ENCODE measurements at regions not wholly inside any gene's neighbourhood (a gene's known extent, or its start where the extent isn't known, plus 50 kb on each side); places are given as distances from the start of the nearest gene placed in this dataset.

- DNase-seq (ENCODE audit: low read depth), result no peak
Measured at GRCh38 chr5:174159327-174160114, 114.0 kb downstream of the NSG2 start.

- no peak for DNase-seq (ENCODE audit: low read depth)
Measured at GRCh38 chr5:174165406-174165805, 119.9 kb downstream of the NSG2 start.

GRCh38 chr5:174166231-174167079 lies 120.9 kb downstream of the NSG2 start:
- no peak for DNase-seq (ENCODE audit: low read depth)

- no peak for DNase-seq (ENCODE audit: low read depth)
Measured at GRCh38 chr5:174167080-174167910, 121.8 kb downstream of the NSG2 start.

GRCh38 chr5:174172152-174172551 lies 126.6 kb downstream of the NSG2 start:
- DNase-seq (ENCODE audit: low read depth), result no peak

GRCh38 chr5:174172566-174172965 lies 127.1 kb downstream of the NSG2 start:
- DNase-seq (ENCODE audit: low read depth), result no peak

GRCh38 chr5:174173766-174174165 lies 128.3 kb downstream of the NSG2 start:
- DNase-seq (ENCODE audit: low read depth), result no peak

GRCh38 chr5:174175716-174176268 lies 130.3 kb downstream of the NSG2 start:
- DNase-seq (ENCODE audit: low read depth), result no peak

- DNase-seq (ENCODE audit: low read depth), result no peak
Measured at GRCh38 chr5:174176511-174176910, 131.0 kb downstream of the NSG2 start.

GRCh38 chr5:174177531-174177930 lies 132.0 kb downstream of the NSG2 start:
- no peak for DNase-seq (ENCODE audit: low read depth)

GRCh38 chr5:174177976-174178605 lies 132.6 kb downstream of the NSG2 start:
- no peak for DNase-seq (ENCODE audit: low read depth)

GRCh38 chr5:174180639-174181038 lies 135.1 kb downstream of the NSG2 start:
- no peak for DNase-seq (ENCODE audit: low read depth)

- DNase-seq (ENCODE audit: low read depth), result no peak
Measured at GRCh38 chr5:174182111-174182510, 136.6 kb downstream of the NSG2 start.

GRCh38 chr5:174183701-174184100 lies 138.2 kb downstream of the NSG2 start:
- DNase-seq (ENCODE audit: low read depth), result no peak

- DNase-seq (ENCODE audit: low read depth), result no peak
Measured at GRCh38 chr5:174185506-174185905, 140.0 kb downstream of the NSG2 start.

GRCh38 chr5:174186096-174186695 lies 140.7 kb downstream of the NSG2 start:
- no peak for DNase-seq (ENCODE audit: low read depth)

GRCh38 chr5:174187001-174187400 lies 141.5 kb downstream of the NSG2 start:
- no peak for DNase-seq (ENCODE audit: low read depth)

- no peak for DNase-seq (ENCODE audit: low read depth)
Measured at GRCh38 chr5:174187481-174187880, 142.0 kb downstream of the NSG2 start.

GRCh38 chr5:174188295-174188694 lies 142.8 kb downstream of the NSG2 start:
- no peak for DNase-seq (ENCODE audit: low read depth)

GRCh38 chr5:174189654-174190541 lies 144.4 kb downstream of the NSG2 start:
- no peak for DNase-seq (ENCODE audit: low read depth)

All from stimulated activated CD8-positive, alpha-beta memory T cell treated with anti-CD3 and anti-CD28 coated beads, Interleukin-15, amount 100 ng/mL, for 24 hours (primary cell).